Spleen (tissue), 11 donors: ENCODE measurements at regions not wholly inside any gene's neighbourhood (a gene's known extent, or its start where the extent isn't known, plus 50 kb on each side); places are given as distances from the start of the nearest gene placed in this dataset.

Source experiments
- DNase-seq: peaks from one replicate; pipeline ENCODE4 v3.0.0-alpha.2; 2020
- H3K27ac ChIP-seq, 8 donors: fragments of 200-600 bp; sonication (generic) in 7 of 8; 1 replicate in 4 of 8; 2 replicates in 4 of 8; pipeline versions ENCODE4 v1.5.0 to v1.8.0; 2016 to 2021; ENCODE audit warnings: inconsistent platforms in 4 of 8, mild to moderate bottlenecking in 4 of 8, moderate library complexity in 1 of 8
- H3K27me3 ChIP-seq, 7 donors: fragments of 200-600 bp; sonication (generic) in 6 of 7; replicated peaks in 1 of 7; 1 replicate in 4 of 7; 2 replicates in 3 of 7; pipeline versions ENCODE4 v1.5.0 to v1.8.0; 2016 to 2021; ENCODE audit warnings: inconsistent platforms in 3 of 7, mild to moderate bottlenecking in 1 of 7
- H3K36me3 ChIP-seq, 6 donors: fragments of 200-600 bp; sonication (generic) in 5 of 6; 1 replicate in 4 of 6; 2 replicates in 2 of 6; pipeline versions ENCODE4 v1.5.0 to v1.8.0; 2016 to 2021; ENCODE audit warnings: inconsistent platforms in 2 of 6
- H3K4me1 ChIP-seq, 6 donors: fragments of 200-600 bp; sonication (generic) in 5 of 6; 1 replicate in 3 of 6; 2 replicates in 3 of 6; pipeline versions ENCODE4 v1.5.0 to v1.8.0; 2016 to 2021; ENCODE audit warnings: inconsistent platforms in 3 of 6
- H3K4me3 ChIP-seq, 8 donors: fragments of 200-600 bp; sonication (generic) in 7 of 8; 1 replicate in 4 of 8; 2 replicates in 4 of 8; pipeline versions ENCODE4 v1.5.0 to v1.8.0; 2016 to 2021; ENCODE audit warnings: inconsistent platforms in 4 of 8, mild to moderate bottlenecking in 4 of 8, moderate library complexity in 2 of 8
- H3K9me3 ChIP-seq, 8 donors: fragments of 200-600 bp; sonication (generic) in 7 of 8; 1 replicate in 4 of 8; 2 replicates in 4 of 8; pipeline versions ENCODE4 v1.5.0 to v1.8.0; 2016 to 2021; ENCODE audit warnings: inconsistent platforms in 4 of 8
- POLR2A ChIP-seq, 3 donors: fragments of 450-650 bp; IDR thresholded peaks; one replicate each; pipeline ENCODE4 v1.5.1; 2017; ENCODE audit warnings: antibody characterized with exemption in 3 of 3, mild to moderate bottlenecking in 1 of 3
- POLR2AphosphoS5 ChIP-seq, 3 donors: sonication (generic); formaldehyde crosslinking; IDR thresholded peaks; one replicate each; pipeline ENCODE4 v1.5.1; 2017; ENCODE audit warnings: antibody characterized with exemption in 3 of 3
- WGBS, 5 donors: extraction: QIAGEN DNeasy Blood & Tissue Kit in 3 of 5; methylation state at CpG; one replicate each; pipeline versions ENCODE4 v1.1.5 to v1.1.7; 2013 to 2018; 5-methylcytosine and 5-hydroxymethylcytosine counted together
- intact Hi-C: fragments of 100-400 bp; cut with DNase I; formaldehyde crosslinking; loops from one replicate; pipeline ENCODE4 v1.15.0; 2023; ENCODE audit warnings: low total_unique reads
- TF ChIP-seq, protein P1 (sequence below), 11 experiments: fragments of 200-600 bp in 7 of 11; fragments of 450-650 bp in 4 of 11; sonication (generic) in 4 of 11; IDR thresholded peaks in 8 of 11; conservative IDR thresholded peaks in 3 of 11; 1 replicate in 7 of 11; 2 replicates in 4 of 11; pipeline versions ENCODE4 v1.4.0 to v1.8.0; 2016 to 2021; ENCODE audit warnings: antibody characterized with exemption in 11 of 11, inconsistent platforms in 4 of 11, mild to moderate bottlenecking in 1 of 11
- donor health status: healthy with polysubstance abuse.
- donor health status: DM: no; HTN: no; CAD: no; lungs with moderate emphysema.
- donor health status: DM: no; HTN: no; CAD: no.
- donor health status: Bipolar disorder and iron deficiency.
- donor health status: healthy.
- donor health status: DM: no; HTN: no; CAD: no.
- donor health status: DM: yes; HTN: yes; CAD: no.

DNA sequence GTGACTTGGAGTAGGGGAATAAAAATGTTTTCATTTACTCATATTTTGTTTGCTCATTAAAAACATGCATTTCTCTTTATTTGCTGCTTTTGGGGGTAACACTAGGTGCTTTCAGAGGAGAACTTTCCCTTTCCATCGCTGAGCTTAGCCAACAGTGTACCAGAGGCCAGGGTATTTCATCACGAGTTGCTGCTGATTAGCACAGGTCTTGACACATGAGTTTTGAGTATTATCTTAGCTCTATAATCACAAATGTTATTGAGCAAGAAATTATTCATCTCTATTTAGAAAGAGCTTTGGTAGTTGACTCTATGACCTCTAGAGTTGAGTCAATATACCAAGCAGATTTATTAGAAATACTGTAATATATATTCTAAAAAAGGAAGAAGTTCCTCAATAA is 375.9 kb downstream of the NXPH1 start:
- Histone ChIP-seq H3K36me3 (no peaks in the 10 kb centered on the region), H3K4me3 (no peak overlapping the region), H3K27ac (no peak overlapping the region), H3K9me3 (no peaks in the 10 kb centered on the region), H3K4me1 (no peaks in the 10 kb centered on the region), H3K27me3 (no peaks in the 10 kb centered on the region)
- TF ChIP-seq POLR2A (IDR thresholded peaks at IDR 0.05) (no peak), POLR2AphosphoS5 (IDR thresholded peaks at IDR 0.05) (no peak)
- TF ChIP-seq, protein P1, sequence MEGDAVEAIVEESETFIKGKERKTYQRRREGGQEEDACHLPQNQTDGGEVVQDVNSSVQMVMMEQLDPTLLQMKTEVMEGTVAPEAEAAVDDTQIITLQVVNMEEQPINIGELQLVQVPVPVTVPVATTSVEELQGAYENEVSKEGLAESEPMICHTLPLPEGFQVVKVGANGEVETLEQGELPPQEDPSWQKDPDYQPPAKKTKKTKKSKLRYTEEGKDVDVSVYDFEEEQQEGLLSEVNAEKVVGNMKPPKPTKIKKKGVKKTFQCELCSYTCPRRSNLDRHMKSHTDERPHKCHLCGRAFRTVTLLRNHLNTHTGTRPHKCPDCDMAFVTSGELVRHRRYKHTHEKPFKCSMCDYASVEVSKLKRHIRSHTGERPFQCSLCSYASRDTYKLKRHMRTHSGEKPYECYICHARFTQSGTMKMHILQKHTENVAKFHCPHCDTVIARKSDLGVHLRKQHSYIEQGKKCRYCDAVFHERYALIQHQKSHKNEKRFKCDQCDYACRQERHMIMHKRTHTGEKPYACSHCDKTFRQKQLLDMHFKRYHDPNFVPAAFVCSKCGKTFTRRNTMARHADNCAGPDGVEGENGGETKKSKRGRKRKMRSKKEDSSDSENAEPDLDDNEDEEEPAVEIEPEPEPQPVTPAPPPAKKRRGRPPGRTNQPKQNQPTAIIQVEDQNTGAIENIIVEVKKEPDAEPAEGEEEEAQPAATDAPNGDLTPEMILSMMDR (IDR thresholded peaks at IDR 0.05 in 8 of 11, conservative IDR thresholded peaks at IDR 0.05 in 3 of 11) = no peak
- intact Hi-C loops = no loop called here
- WGBS, 5 donors = 60 to 79% (median 69%) methylated on average over 2 of the region's 2 CpGs
- no peak for DNase-seq

DNA sequence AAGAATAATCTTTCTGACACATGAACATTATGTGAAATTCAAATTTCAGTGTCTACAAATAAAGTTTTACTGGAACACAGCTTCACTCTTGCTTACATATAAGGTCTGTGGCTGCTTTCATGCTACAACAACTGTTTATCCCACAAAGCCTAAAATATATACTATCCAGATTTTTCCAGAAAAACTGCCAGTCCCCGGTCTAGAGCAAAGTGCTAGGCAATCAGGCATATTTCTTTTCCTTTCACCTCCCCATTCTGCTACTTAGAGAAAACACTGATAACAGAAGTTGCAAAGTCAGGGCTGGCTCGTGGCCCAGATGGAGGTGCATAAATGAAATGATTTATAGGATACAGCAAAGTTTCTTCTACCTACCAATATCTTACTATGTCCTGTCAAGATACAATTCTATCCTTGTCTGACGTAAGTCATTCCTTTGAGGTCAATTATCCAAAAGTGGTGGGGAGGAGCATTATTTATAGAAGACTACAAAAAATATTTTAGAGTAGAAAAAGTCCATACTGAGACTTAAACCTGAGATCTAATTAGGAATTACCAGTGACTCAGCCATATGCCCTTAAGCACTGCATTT is 384.1 kb downstream of the NXPH1 start:
- no peaks in the 10 kb centered on the region for H3K4me1 ChIP-seq
- intact Hi-C loops = no loop called here
- TF ChIP-seq POLR2AphosphoS5 (IDR thresholded peaks at IDR 0.05) (no peak), POLR2A (IDR thresholded peaks at IDR 0.05) (no peak)
- TF ChIP-seq, protein P1 (IDR thresholded peaks at IDR 0.05 in 8 of 11, conservative IDR thresholded peaks at IDR 0.05 in 3 of 11) = no peak
- H3K9me3 ChIP-seq = peaks cover 0 to 4% (median 0%) of the 10 kb centered on the region in 8 donors
- H3K4me3 ChIP-seq = no peak overlapping the region
- H3K27ac ChIP-seq = no peak overlapping the region
- 14 to 44% (median 20%) methylated on average over 3 of the region's 3 CpGs for WGBS, 5 donors
- H3K27me3 ChIP-seq = no peaks in the 10 kb centered on the region
- no peaks in the 10 kb centered on the region for H3K36me3 ChIP-seq
- DNase-seq = no peak

DNA sequence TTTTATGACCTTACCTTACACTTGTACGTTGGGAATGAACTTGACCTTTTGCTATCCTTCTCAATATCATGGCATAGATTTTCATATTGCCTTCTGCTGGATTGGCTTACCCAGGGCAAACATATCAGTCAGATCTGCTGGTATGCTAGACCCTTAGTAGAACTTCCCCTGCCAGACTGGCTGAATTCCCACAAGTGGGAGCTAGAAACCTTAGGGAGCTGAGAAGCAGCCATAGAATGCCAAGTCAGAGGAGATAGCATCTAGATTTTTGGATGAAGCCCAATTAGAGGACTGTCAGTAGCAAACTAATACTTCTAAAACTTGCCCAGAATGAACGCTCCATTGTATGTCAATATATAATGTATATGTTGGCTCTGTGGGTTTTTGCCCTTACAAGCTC is 385.0 kb downstream of the NXPH1 start:
- no peak for DNase-seq
- Histone ChIP-seq H3K27ac (no peak overlapping the region), H3K27me3 (no peaks in the 10 kb centered on the region), H3K4me1 (no peaks in the 10 kb centered on the region), H3K4me3 (no peak overlapping the region), H3K36me3 (no peaks in the 10 kb centered on the region), H3K9me3 (peaks cover 0 to 12% (median 0%) of the 10 kb centered on the region in 8 donors)
- TF ChIP-seq, protein P1 (IDR thresholded peaks at IDR 0.05 in 8 of 11, conservative IDR thresholded peaks at IDR 0.05 in 3 of 11) = no peak
- no peak for TF ChIP-seq POLR2A (IDR thresholded peaks at IDR 0.05)
- no peak for TF ChIP-seq POLR2AphosphoS5 (IDR thresholded peaks at IDR 0.05)
- 76 to 92% (median 85%) methylated on average over 2 of the region's 2 CpGs for WGBS, 5 donors
- intact Hi-C loops = no loop called here

DNA sequence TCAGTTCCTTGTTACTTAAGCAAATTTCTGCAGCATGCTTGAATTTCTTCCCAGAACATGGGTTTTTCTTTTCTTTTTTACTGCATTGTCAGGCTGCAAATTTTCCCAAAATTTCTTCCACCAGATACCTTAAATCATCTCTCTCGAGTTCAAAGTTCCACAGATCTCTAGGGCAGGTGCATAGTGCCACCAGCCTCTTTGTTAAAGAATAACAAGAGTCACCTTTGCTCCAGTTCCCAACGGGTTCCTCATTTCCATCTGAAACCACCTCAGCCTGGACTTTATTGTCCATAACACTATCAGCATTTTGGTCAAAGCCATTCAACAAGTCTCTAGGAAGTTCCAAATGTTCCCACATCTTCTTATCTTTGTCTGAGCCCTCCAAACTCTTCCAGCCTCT is 389.2 kb downstream of the NXPH1 start:
- no peak for DNase-seq
- intact Hi-C loops = no loop called here
- Histone ChIP-seq H3K27ac (no peak overlapping the region), H3K4me1 (no peaks in the 10 kb centered on the region), H3K9me3 (peaks cover 0 to 15% (median 0%) of the 10 kb centered on the region in 8 donors), H3K36me3 (no peaks in the 10 kb centered on the region), H3K27me3 (no peaks in the 10 kb centered on the region), H3K4me3 (no peak overlapping the region)
- WGBS, 5 donors = 54 to 64% (median 62%) methylated on average over 2 of the region's 2 CpGs
- TF ChIP-seq, protein P1 (IDR thresholded peaks at IDR 0.05 in 8 of 11, conservative IDR thresholded peaks at IDR 0.05 in 3 of 11) = no peak
- TF ChIP-seq POLR2AphosphoS5 (IDR thresholded peaks at IDR 0.05) (no peak), POLR2A (IDR thresholded peaks at IDR 0.05) (no peak)
